Adrenal gland (tissue), 9 donors: ENCODE measurements at regions not wholly inside any gene's neighbourhood (a gene's known extent, or its start where the extent isn't known, plus 50 kb on each side); places are given as distances from the start of the nearest gene placed in this dataset.

Source experiments
- DNase-seq, 7 donors: peaks; one replicate each; pipeline ENCODE4 v3.0.0-alpha.2; 2019 to 2020
- H3K27ac ChIP-seq, 5 donors: fragments of 200-600 bp; sonication (generic) in 4 of 5; 1 replicate in 3 of 5; 2 replicates in 2 of 5; pipeline versions ENCODE4 v1.5.1 to v1.8.0; 2016 to 2020; ENCODE audit warnings: mild to moderate bottlenecking in 1 of 5
- H3K27me3 ChIP-seq: fragments of 200-600 bp; 2 replicates; pipeline ENCODE4 v1.8.0; 2021
- H3K36me3 ChIP-seq, 2 donors: fragments of 200-600 bp; replicated peaks in 1 of 2; 1 replicate in 1 of 2; 2 replicates in 1 of 2; pipeline versions ENCODE4 v1.5.1 to v1.8.0; 2018 to 2022
- H3K4me1 ChIP-seq, 2 donors: fragments of 200-600 bp; replicated peaks in 1 of 2; 1 replicate in 1 of 2; 2 replicates in 1 of 2; pipeline versions ENCODE4 v1.5.1 to v1.8.0; 2018 to 2021
- H3K4me3 ChIP-seq, 4 donors: fragments of 200-600 bp; sonication (generic) in 3 of 4; one replicate each; pipeline ENCODE4 v1.5.1; 2016 to 2018
- H3K9me3 ChIP-seq, 3 donors: fragments of 200-600 bp; sonication (generic) in 1 of 3; replicated peaks in 1 of 3; 1 replicate in 2 of 3; 2 replicates in 1 of 3; pipeline versions ENCODE4 v1.5.1 to v1.8.0; 2016 to 2021
- POLR2A ChIP-seq, 2 donors: fragments of 450-650 bp; IDR thresholded peaks; one replicate each; pipeline ENCODE4 v1.6.1; 2017; ENCODE audit warnings: antibody characterized with exemption in 2 of 2, mild to moderate bottlenecking in 2 of 2, moderate library complexity in 1 of 2
- WGBS, 4 donors: extraction: QIAGEN DNeasy Blood & Tissue Kit in 2 of 4; methylation state at CpG; one replicate each; pipeline versions ENCODE4 v1.1.5 to v1.1.7; 2013 to 2017; 5-methylcytosine and 5-hydroxymethylcytosine counted together
- intact Hi-C, 2 donors: fragments of 100-400 bp; cut with DNase I; formaldehyde crosslinking; loops; one replicate each; pipeline versions ENCODE4 v1.14.1 to v1.15.0; 2022 to 2023
- TF ChIP-seq, protein P1 (sequence below), 6 experiments: fragments of 450-650 bp in 4 of 6; fragments of 200-600 bp in 2 of 6; sonication (generic) in 1 of 6; IDR thresholded peaks; 1 replicate in 5 of 6; 2 replicates in 1 of 6; pipeline versions ENCODE4 v1.5.1 to v1.8.0; 2016 to 2021; ENCODE audit warnings: antibody characterized with exemption in 6 of 6, mild to moderate bottlenecking in 2 of 6, moderate library complexity in 1 of 6
- donor health status: healthy with polysubstance abuse.
- donor health status: Bipolar disorder and iron deficiency.
- donor health status: DM: yes; HTN: yes; CAD: no.
- donor health status: DM: no; HTN: no; CAD: no.
- donor health status: DM: no; HTN: no; CAD: no.

GRCh38 chr4:89519771-89520320 is 212.2 kb upstream of the GPRIN3 start:
- H3K4me3 ChIP-seq = no peak overlapping the region
- TF ChIP-seq, protein P1, sequence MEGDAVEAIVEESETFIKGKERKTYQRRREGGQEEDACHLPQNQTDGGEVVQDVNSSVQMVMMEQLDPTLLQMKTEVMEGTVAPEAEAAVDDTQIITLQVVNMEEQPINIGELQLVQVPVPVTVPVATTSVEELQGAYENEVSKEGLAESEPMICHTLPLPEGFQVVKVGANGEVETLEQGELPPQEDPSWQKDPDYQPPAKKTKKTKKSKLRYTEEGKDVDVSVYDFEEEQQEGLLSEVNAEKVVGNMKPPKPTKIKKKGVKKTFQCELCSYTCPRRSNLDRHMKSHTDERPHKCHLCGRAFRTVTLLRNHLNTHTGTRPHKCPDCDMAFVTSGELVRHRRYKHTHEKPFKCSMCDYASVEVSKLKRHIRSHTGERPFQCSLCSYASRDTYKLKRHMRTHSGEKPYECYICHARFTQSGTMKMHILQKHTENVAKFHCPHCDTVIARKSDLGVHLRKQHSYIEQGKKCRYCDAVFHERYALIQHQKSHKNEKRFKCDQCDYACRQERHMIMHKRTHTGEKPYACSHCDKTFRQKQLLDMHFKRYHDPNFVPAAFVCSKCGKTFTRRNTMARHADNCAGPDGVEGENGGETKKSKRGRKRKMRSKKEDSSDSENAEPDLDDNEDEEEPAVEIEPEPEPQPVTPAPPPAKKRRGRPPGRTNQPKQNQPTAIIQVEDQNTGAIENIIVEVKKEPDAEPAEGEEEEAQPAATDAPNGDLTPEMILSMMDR (IDR thresholded peaks at IDR 0.05) = no peak
- TF ChIP-seq POLR2A (IDR thresholded peaks at IDR 0.05) = no peak
- H3K27ac ChIP-seq = no peak overlapping the region
- 55 to 80% (median 74%) methylated on average over 3 of the region's 3 CpGs for WGBS, 4 donors
- H3K9me3 ChIP-seq = no peaks in the 10 kb centered on the region
- no peaks in the 10 kb centered on the region for H3K36me3 ChIP-seq
- no peaks in the 10 kb centered on the region for H3K27me3 ChIP-seq
- no peak for DNase-seq
- no peaks in the 10 kb centered on the region for H3K4me1 ChIP-seq
- intact Hi-C loops = no loop called here

DNA sequence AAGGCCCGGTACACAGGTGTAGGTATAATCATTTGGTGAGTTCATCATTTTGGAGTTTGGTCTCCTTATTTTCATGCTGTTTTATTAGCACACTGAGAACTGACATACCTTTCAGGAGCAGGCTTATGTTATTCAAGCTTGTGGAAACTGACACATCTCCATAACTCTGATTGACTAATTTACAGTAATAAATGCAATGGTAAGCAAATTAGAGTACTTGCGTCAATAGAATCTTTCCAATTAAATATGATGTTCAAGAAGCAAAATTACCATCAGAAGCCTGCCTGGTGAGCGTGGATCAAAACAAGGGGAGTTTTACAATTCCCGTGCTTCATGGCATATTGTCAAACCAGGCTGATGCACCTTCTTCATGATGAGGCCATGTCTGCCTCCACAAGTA is 210.7 kb upstream of the GPRIN3 start:
- DNase-seq = no peak
- TF ChIP-seq POLR2A (IDR thresholded peaks at IDR 0.05) = no peak
- TF ChIP-seq, protein P1 (IDR thresholded peaks at IDR 0.05) = no peak
- no peaks in the 10 kb centered on the region for H3K36me3 ChIP-seq
- H3K9me3 ChIP-seq = no peaks in the 10 kb centered on the region
- H3K27me3 ChIP-seq = no peaks in the 10 kb centered on the region
- H3K4me3 ChIP-seq = no peak overlapping the region
- H3K4me1 ChIP-seq = no peaks in the 10 kb centered on the region
- no peak overlapping the region for H3K27ac ChIP-seq
- intact Hi-C loops = no loop called here
- WGBS, 4 donors = 91 to 95% (median 94%) methylated on average over 4 of the region's 4 CpGs

GRCh38 chr4:89514811-89515210 is 207.2 kb upstream of the GPRIN3 start:
- DNase-seq = no peak
- intact Hi-C loops = no loop called here
- H3K36me3 ChIP-seq = no peaks in the 10 kb centered on the region
- 82 to 94% (median 90%) methylated on average over 3 of the region's 3 CpGs for WGBS, 4 donors
- no peaks in the 10 kb centered on the region for H3K27me3 ChIP-seq
- H3K4me3 ChIP-seq = no peak overlapping the region
- no peak overlapping the region for H3K27ac ChIP-seq
- H3K9me3 ChIP-seq = no peaks in the 10 kb centered on the region
- H3K4me1 ChIP-seq = no peaks in the 10 kb centered on the region
- TF ChIP-seq POLR2A (IDR thresholded peaks at IDR 0.05) = no peak
- TF ChIP-seq, protein P1 (IDR thresholded peaks at IDR 0.05) = no peak

DNA sequence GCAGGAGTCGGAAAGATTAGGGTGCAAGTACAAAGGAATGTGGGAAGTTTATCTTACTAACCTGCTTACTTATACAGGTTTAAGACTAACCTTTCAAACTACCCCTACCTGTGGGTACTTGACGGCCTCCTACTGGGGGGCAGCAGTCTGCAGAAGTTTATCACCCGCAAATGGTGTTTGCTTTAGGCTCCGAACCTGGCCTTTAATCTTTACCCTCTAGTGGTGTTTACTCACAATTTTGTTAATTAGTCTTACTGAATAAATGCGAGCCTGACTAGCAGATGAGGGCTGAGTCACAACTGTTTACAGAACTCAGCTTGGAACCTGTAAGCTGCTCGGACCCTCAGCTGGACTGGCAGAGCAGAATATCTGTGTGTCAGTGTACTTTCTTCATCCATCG is 204.2 kb upstream of the GPRIN3 start:
- WGBS, 4 donors = 80 to 89% (median 86%) methylated on average over 7 of the region's 7 CpGs
- DNase-seq = no peak
- Histone ChIP-seq H3K27me3 (no peaks in the 10 kb centered on the region), H3K4me1 (no peaks in the 10 kb centered on the region), H3K9me3 (no peaks in the 10 kb centered on the region), H3K36me3 (no peaks in the 10 kb centered on the region), H3K4me3 (no peak overlapping the region), H3K27ac (no peak overlapping the region)
- intact Hi-C loops = no loop called here
- no peak for TF ChIP-seq POLR2A (IDR thresholded peaks at IDR 0.05)

DNA sequence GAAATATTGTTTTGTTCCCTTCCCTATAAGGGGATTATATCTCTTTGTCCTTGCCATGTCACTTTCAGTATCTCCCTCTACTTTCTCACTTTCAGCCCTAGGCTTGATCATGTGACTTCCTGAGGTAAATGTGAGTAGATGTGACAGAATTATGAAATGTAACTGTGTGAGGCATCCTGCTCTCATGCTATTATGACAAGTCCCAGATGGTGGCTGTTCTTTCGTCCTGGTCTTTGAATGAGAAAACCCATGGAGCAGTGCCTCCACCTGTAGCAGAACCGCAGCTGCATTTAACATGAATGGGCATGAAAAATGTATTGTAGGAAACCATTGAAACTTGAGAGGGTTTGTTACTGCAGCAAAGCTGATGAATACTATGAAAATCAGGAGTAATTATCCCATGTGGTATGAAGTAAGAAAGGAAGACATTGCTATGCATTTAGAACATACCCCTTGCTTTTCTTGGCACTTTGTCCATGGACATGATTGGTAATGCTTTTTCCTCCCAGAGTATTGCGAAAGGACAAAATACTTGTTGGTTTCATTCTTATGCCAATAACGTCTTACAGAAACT is 202.2 kb upstream of the GPRIN3 start:
- H3K27me3 ChIP-seq = no peaks in the 10 kb centered on the region
- no peak overlapping the region for H3K4me3 ChIP-seq
- intact Hi-C loops = no loop called here
- 69 to 75% (median 71%) methylated on average over 4 of the region's 4 CpGs for WGBS, 4 donors
- no peaks in the 10 kb centered on the region for H3K4me1 ChIP-seq
- H3K27ac ChIP-seq = no peak overlapping the region
- H3K9me3 ChIP-seq = no peaks in the 10 kb centered on the region
- TF ChIP-seq, protein P1 (IDR thresholded peaks at IDR 0.05) = no peak
- no peak for TF ChIP-seq POLR2A (IDR thresholded peaks at IDR 0.05)
- DNase-seq = no peak
- no peaks in the 10 kb centered on the region for H3K36me3 ChIP-seq
